HT1080 (cell line): ENCODE measurements at regions not wholly inside any gene's neighbourhood (a gene's known extent, or its start where the extent isn't known, plus 50 kb on each side); places are given as distances from the start of the nearest gene placed in this dataset.

Source experiments
- DNase-seq: peaks from one replicate; pipeline ENCODE4 v3.0.0-alpha.2; 2015; ENCODE audit warnings: low read depth

GRCh38 chr12:18966954-18967353 lies 162.6 kb upstream of the PLEKHA5 start:
- DNase-seq = no peak

DNA sequence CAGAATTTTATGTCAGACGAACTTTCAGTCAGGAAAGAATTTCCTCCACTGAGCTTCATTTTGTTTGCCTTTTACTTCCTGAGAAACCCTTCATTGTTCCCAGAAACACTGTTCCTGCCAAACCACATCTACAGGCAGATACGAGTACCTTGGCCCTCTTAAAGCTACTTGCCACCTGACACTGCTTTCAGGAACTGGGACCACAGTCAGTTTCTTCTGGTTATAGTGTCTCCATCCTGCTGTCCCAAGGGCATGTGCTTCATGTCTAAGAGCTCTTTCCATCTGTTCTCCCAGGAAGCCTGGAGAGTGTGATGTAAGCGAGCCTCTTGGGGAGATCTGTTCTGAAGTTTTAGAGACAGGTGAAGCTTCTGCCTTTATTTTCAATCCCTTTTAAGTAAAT lies 161.7 kb upstream of the PLEKHA5 start:
- peak; percentile 2 for DNase-seq

DNA sequence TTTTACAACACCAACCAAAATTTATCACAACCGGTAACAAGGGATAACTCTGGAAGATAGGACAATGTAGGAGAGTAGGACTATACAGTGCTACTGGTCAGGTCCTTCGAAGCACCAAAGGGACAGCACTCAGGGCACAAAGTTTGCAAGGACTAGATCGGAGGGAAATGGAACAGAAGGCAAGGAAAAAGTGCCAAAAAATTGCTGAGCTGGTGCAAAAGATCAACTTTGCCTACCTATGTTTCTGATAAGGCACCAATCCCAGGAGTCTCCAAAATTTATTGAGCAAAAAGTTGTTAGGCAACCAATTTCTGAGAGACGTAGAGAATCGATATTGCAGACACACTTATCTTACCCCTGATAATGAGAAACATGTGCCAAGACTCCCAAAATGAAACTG lies 160.0 kb upstream of the PLEKHA5 start:
- DNase-seq = no peak

DNA sequence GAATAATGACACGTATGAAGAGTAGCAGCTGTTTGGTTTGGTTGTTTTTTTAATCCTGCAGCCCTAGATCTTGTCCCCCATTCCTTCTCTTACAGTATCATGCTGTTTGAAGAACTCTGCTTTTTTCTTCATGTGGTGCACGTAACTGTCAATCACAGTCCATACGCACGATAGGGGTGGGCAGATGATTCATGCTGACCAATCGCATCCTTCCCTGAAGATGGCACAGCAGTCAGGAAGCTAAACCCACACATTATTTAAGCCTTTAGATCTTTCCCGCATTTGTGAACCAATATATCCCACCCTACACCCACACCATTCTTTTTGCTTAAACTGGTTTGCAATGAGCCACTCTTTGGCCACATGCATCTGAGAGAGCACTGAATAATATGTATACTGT lies 158.9 kb upstream of the PLEKHA5 start:
- DNase-seq = peak; percentile 12

GRCh38 chr12:18971932-18972331 lies 157.6 kb upstream of the PLEKHA5 start:
- no peak for DNase-seq

DNA sequence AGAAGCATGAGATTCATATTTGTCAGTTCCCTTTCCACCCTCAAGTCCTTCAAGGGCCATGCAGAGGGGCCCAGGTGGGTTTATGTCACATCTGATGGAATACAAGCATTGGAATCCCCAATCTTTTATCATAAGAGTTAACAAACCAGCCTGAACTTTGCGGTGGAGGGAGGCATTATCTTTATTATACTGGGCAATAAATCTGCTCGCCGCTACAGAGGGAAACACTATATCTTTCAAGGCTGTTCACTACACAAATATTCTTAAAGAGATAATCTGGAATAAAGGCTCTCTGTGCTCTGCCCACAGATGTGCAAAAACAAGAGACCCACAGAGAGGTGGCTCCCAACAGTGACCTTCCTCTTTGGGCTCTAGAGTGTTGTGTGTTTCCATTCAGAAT lies 153.6 kb upstream of the PLEKHA5 start:
- DNase-seq = no peak

GRCh38 chr12:18979401-18980126 lies 150.0 kb upstream of the PLEKHA5 start:
- no peak for DNase-seq

DNA sequence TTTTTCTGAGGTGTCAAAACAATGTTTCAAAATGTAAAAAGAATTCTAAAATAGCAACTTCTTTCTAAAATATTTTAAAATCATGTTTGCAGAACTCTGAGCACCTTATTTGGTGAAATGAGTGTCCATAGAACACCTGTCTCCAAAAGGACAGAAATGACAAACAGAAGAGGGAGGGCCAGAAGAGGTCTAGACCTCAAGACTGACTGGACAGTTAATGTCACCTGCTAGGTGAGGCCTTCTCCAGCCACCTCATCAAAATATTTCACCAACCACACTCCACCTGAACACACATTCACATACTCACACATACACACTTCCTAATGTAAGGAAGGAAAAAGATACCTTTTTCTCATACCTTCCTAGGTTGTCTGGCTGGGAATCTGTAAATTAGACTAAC lies 147.8 kb upstream of the PLEKHA5 start:
- no peak for DNase-seq

- DNase-seq = no peak
These were observed 147.1 kb upstream of the PLEKHA5 start for GRCh38 chr12:18982226-18982949.

- DNase-seq = no peak
These were observed 145.7 kb upstream of the PLEKHA5 start for GRCh38 chr12:18983854-18984253.

DNA sequence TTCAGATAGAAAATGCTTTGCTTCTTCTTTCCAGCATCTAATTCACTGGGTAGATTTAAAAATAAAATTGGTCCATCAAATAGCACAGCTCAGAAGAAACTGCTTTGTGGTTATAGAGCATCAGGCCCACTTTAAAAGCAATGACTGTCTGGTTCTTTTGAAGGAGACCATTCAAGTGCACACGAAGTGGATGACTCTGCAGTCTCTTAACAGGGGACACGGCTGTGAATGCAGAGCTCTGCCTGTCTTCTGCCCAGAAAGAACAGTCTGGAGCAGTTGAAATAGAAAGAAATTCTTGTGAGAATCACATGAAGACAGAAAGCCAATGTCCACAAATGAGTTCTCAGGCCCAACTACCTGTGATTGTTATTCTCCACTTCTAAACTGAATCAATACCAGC lies 138.7 kb upstream of the PLEKHA5 start:
- no peak for DNase-seq

DNA sequence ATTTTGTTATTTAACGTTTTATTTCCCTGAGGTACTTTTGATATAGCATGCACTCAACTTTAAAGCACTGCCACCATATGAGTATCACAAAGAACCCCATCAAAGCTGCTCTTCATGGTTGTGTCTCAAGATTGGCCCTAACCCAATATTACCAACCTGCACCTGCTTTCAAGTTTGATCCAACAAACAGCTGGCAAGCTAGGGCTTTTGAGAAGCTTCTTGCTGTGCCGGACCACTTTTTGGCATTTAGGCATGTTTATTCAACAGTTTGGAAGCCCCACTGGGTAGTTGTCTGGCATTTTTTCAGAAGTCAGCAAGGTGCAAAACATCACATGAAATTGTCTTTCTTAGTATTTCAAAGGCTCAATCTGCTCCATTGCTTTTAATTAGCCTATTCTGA lies 137.2 kb upstream of the PLEKHA5 start:
- DNase-seq = no peak

DNA sequence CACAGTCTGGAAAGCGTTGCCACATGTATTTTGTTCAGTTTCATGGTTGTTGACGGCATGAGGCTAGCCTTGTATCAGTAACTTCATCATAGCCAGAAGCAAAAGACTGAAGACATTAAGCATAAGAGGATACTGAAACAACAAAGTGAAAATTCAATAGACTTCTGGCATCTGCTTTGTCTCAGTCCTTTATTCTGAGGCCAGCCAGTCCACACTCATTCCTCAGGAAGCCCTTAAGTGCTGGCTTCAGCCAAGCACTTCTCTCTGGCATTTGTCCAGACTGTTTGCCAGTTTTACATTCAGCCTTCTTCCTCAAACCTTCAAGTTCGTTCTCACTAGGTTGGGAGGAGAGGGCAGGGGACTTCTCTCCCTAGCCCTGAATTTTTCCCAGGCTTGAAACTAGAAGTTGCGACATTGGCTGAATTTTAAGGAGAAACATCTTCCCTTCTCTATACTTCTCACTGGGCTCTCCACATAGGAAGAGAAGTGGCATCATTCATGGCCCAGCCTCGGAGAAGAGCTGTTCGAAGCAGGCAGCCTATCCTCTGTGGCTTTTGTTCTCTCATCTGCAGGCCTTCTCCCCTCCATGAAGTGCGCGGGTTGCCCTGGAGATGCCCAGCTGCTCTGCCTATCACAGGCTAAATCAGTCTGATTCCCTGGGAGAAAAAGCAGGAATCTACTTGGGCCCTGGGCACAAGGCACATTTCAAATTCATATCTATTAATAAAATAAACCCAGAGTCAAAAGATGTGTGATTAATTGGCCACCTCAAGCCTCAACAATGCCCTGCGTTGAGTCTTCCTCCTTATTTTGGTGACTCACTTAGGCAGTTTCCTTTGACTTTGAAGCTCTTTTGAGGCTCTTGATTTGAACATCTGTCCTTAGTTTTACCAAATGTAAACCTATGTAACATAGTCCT lies 130.9 kb upstream of the PLEKHA5 start:
- peak; percentile 88 for DNase-seq

- no peak for DNase-seq
These were observed 128.7 kb upstream of the PLEKHA5 start for GRCh38 chr12:19000836-19001235.

DNA sequence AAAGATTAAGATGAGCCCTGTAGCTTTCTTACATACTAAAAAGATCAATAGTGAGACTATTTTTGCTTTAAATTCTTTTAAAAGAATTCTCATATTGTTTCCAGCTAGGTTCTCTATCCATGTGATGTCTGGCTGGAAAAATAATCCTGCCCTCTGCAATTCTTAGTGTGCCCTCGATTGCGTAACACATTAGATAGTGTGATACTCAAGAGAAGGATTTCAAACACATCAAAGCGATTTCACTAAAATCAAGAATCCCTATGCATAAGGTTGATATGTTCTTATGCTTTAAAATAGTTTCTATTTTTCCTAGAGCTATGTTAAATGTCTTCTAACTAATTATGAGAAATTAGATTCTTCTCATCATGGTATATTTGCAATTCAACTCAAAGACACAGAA lies 127.3 kb upstream of the PLEKHA5 start:
- no peak for DNase-seq

GRCh38 chr12:19003141-19003540 lies 126.4 kb upstream of the PLEKHA5 start:
- no peak for DNase-seq

- no peak for DNase-seq
These were observed 125.4 kb upstream of the PLEKHA5 start for GRCh38 chr12:19003987-19004619.

- DNase-seq = no peak
These were observed 124.2 kb upstream of the PLEKHA5 start for GRCh38 chr12:19005257-19005801.

DNA sequence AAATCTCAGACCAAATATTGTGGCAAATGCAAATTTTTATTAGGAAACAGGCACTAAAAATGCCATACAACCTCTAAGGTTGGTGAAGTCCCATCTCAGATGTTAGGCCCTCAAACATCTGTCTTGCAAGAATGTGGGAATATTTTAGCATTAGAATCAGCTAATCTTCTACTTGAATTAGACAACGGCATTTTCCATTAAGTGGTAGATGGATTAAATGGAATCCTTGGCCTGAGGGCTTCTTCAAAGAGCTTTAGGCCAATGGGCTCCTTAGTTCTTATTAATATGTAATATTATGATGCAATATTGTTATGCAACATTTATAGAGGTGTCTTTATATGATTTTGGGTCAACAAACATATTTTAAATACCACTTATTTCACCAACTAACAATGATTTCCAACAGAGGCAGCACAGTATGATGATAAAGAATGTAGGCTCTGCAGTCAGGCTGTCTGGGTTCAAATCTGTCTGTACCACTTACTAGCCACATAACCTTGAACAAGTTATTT lies 122.9 kb upstream of the PLEKHA5 start:
- DNase-seq = no peak

- no peak for DNase-seq
These were observed 121.4 kb upstream of the PLEKHA5 start for GRCh38 chr12:19008102-19008501.

DNA sequence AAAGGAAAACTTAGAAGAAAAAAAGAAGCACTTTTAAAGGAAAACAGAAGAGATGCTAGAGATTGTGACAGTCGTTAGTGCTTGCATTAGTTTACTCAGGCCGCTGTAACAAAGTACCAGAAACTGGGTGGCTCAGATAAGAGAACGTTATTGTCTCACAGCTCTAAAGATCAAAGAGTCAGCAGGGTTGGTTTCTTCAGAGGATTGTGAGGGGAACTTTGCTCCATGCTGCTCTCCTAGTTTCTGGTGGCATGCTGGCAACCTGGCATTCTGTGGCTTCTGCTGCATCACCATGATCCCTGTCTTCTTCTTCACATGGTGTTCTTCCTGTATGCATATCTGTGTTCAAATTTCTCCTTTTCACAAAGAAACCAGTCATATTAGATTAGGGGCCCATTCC lies 119.4 kb upstream of the PLEKHA5 start:
- DNase-seq = no peak
